ENCODE measurements at regions not wholly inside any gene's neighbourhood (a gene's known extent, or its start where the extent isn't known, plus 50 kb on each side); places are given as distances from the start of the nearest gene placed in this dataset.

DNA sequence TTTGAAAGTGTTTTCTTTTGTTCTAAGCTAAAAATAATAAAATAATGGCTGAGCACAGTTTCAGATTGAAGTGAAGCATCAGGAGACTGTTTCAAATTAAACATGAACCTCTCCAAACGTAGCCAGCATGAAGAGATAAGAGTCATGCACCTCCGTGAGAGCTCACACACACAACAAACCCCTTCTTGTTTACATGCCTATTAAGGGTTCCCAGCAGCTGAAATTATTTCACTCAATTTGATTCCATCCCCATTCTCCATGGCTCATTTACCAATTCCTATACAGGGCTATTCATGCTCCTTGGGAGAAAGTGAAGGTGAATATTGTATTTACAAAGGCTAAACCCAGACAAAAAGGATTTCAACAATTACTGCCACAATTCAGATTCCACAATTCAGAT, 954.1 kb upstream of the INTU start:
- TF ChIP-seq, protein P1, sequence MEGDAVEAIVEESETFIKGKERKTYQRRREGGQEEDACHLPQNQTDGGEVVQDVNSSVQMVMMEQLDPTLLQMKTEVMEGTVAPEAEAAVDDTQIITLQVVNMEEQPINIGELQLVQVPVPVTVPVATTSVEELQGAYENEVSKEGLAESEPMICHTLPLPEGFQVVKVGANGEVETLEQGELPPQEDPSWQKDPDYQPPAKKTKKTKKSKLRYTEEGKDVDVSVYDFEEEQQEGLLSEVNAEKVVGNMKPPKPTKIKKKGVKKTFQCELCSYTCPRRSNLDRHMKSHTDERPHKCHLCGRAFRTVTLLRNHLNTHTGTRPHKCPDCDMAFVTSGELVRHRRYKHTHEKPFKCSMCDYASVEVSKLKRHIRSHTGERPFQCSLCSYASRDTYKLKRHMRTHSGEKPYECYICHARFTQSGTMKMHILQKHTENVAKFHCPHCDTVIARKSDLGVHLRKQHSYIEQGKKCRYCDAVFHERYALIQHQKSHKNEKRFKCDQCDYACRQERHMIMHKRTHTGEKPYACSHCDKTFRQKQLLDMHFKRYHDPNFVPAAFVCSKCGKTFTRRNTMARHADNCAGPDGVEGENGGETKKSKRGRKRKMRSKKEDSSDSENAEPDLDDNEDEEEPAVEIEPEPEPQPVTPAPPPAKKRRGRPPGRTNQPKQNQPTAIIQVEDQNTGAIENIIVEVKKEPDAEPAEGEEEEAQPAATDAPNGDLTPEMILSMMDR (IDR thresholded peaks at IDR 0.05) = no peak
- intact Hi-C loops (cut with micrococcal nuclease) = no loop called here
- ChIA-PET CTCF (no interaction called here), POLR2A (no interaction called here)
- DNase-seq (no peak), ATAC-seq (no peak)
- H3K27me3 Mint-ChIP-seq = no peaks in the 10 kb centered on the region
- no peak overlapping the region for H3K4me3 Mint-ChIP-seq
- H3K36me3 Mint-ChIP-seq (ENCODE audit: low read depth) = no peaks in the 10 kb centered on the region
- no peaks in the 10 kb centered on the region for H3K4me1 Mint-ChIP-seq (ENCODE audit: low read depth)
- no peak overlapping the region for H3K27ac Mint-ChIP-seq
- no peaks in the 10 kb centered on the region for H3K9me3 Mint-ChIP-seq

DNA sequence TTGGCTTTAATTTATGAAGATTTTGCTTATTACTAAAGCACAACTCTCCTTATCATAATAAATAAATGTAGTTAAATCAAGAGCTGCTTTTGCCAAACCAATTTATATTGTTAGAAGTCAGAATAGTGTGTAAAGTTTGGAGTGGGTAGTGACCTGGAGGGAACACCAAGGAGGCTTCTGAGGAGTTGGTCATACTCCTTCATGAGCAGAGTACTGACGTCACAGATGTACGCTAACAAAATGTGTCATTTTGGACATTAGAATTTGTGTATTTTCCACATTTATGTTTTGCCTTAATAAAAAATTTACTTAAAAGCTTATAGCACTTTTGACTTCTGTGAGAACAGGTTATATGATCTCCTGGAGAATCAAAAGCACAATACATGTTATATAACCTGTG, 953.5 kb upstream of the INTU start:
- DNase-seq (no peak), ATAC-seq (no peak)
- TF ChIP-seq, protein P1 (IDR thresholded peaks at IDR 0.05) = no peak
- CTCF ChIA-PET = no interaction called here
- H3K27me3 Mint-ChIP-seq = no peaks in the 10 kb centered on the region
- intact Hi-C loops (cut with micrococcal nuclease) = no loop called here
- H3K4me3 Mint-ChIP-seq = no peak overlapping the region
- no peaks in the 10 kb centered on the region for H3K9me3 Mint-ChIP-seq
- POLR2A ChIA-PET = no interaction called here
- no peaks in the 10 kb centered on the region for H3K36me3 Mint-ChIP-seq (ENCODE audit: low read depth)
- no peak overlapping the region for H3K27ac Mint-ChIP-seq
- no peaks in the 10 kb centered on the region for H3K4me1 Mint-ChIP-seq (ENCODE audit: low read depth)

DNA sequence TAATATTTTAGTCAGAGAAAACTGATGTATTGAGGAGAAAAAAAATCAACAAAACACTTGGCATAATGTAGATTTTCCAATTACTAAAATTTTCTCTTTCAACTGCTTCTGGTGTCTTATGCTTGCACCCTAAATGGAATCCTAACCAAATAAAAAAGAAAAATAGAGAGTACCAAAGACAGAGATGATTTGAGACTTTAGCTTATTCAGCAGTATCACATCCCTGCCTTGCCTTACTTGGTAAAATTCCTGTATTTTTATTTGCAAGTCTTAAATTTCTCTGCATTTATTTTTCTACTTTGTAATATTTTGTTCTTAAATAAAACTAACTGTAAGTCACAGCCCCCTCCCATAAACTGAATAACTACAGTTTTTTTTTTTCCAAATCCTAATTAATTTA, 950.5 kb upstream of the INTU start:
- no peaks in the 10 kb centered on the region for H3K27me3 Mint-ChIP-seq
- TF ChIP-seq, protein P1 (IDR thresholded peaks at IDR 0.05) = no peak
- intact Hi-C loops (cut with micrococcal nuclease) = no loop called here
- ATAC-seq (no peak), DNase-seq (no peak)
- no peak overlapping the region for H3K27ac Mint-ChIP-seq
- H3K4me1 Mint-ChIP-seq (ENCODE audit: low read depth) = no peaks in the 10 kb centered on the region
- ChIA-PET POLR2A (no interaction called here), CTCF (no interaction called here)
- no peaks in the 10 kb centered on the region for H3K36me3 Mint-ChIP-seq (ENCODE audit: low read depth)
- H3K9me3 Mint-ChIP-seq = no peaks in the 10 kb centered on the region
- H3K4me3 Mint-ChIP-seq = no peak overlapping the region

DNA sequence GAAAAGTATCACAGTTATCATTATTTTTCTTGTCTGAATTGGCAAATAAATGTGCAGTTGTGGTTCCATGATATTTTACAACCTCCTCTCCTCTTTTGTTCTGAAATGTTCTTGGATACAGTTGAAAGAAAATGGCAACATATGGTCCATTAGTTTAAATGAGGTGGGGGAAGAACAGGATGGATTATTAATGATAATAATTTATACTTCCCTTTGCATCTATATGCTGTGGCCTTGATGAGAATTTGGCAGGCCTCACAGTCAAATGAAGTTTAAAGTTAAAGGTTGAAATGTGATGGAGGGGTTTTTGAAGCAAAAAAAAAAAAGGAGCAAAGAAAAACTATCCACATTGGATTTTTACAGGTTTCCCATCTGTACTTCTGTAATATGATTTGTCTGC, 946.3 kb upstream of the INTU start:
- CTCF ChIA-PET = no interaction called here
- peaks cover 2% of the 10 kb centered on the region for H3K9me3 Mint-ChIP-seq
- POLR2A ChIA-PET = no interaction called here
- no peaks in the 10 kb centered on the region for H3K27me3 Mint-ChIP-seq
- H3K4me1 Mint-ChIP-seq (ENCODE audit: low read depth) = no peaks in the 10 kb centered on the region
- H3K27ac Mint-ChIP-seq = no peak overlapping the region
- no peak for ATAC-seq
- TF ChIP-seq, protein P1 (IDR thresholded peaks at IDR 0.05) = no peak
- DNase-seq = no peak
- intact Hi-C loops (cut with micrococcal nuclease) = no loop called here
- H3K4me3 Mint-ChIP-seq = no peak overlapping the region
- H3K36me3 Mint-ChIP-seq (ENCODE audit: low read depth) = no peaks in the 10 kb centered on the region

DNA sequence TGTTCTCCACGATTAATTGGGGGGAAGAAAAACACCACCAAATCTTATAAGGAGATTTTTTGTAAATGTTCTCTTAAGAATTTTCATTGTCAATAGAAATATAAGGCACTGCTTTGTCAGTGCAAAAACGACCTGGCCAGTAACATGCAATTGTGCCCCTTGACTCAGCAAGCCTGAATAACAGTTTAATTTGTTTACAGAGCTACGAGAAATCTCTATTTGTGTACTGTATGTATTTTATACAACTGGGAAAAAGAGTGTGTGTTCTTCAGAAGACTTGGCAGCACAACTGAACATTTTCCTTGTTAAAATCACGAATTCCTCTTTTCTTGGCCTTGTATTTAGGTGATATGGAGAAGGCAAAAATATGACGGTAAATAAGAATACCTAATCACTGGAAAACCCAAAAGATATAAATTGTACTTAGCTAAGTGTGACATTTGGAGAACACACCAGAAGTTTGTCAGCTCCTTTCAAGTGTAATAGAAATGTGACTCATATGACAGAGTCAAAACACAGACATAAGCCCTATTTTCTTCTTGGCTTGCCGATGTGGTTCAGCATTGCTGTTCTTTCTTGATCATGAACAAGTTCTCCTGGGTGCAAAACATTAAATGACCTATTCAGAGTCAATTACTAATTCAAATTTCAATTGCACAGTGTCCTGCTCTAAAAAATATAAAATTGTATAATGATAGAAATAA, 945.0 kb upstream of the INTU start:
- DNase-seq = no peak
- no peaks in the 10 kb centered on the region for H3K27me3 Mint-ChIP-seq
- no peak overlapping the region for H3K4me3 Mint-ChIP-seq
- no peak overlapping the region for H3K27ac Mint-ChIP-seq
- no peaks in the 10 kb centered on the region for H3K36me3 Mint-ChIP-seq (ENCODE audit: low read depth)
- POLR2A ChIA-PET = no interaction called here
- no peaks in the 10 kb centered on the region for H3K4me1 Mint-ChIP-seq (ENCODE audit: low read depth)
- intact Hi-C loops (cut with micrococcal nuclease) = no loop called here
- TF ChIP-seq, protein P1 (IDR thresholded peaks at IDR 0.05) = no peak
- no peak for ATAC-seq
- CTCF ChIA-PET = no interaction called here
- H3K9me3 Mint-ChIP-seq = peaks cover 2% of the 10 kb centered on the region
